Sigmoid colon (tissue), 3 donors: ENCODE measurements at regions not wholly inside any gene's neighbourhood (a gene's known extent, or its start where the extent isn't known, plus 50 kb on each side); places are given as distances from the start of the nearest gene placed in this dataset.
"Not testable (repeated sequence)": the region's sequence is repeated elsewhere in the genome, so short reads cannot be mapped to it uniquely, and the experiment has no call there.

Experiments used
- POLR2A ChIP-seq, 2 donors: fragments of 450-650 bp; IDR thresholded peaks; one replicate each; pipeline ENCODE4 v1.6.1; 2016; ENCODE audit warnings: antibody characterized with exemption in 2 of 2, mild to moderate bottlenecking in 2 of 2, moderate library complexity in 2 of 2
- TF ChIP-seq, protein P1 (sequence below), 4 experiments: fragments of 450-650 bp in 3 of 4; fragments of 200-600 bp in 1 of 4; IDR thresholded peaks; one replicate each; pipeline ENCODE4 v1.5.1; 2016 to 2019; ENCODE audit warnings: antibody characterized with exemption in 4 of 4, mild to moderate bottlenecking in 3 of 4, moderate library complexity in 2 of 4

DNA sequence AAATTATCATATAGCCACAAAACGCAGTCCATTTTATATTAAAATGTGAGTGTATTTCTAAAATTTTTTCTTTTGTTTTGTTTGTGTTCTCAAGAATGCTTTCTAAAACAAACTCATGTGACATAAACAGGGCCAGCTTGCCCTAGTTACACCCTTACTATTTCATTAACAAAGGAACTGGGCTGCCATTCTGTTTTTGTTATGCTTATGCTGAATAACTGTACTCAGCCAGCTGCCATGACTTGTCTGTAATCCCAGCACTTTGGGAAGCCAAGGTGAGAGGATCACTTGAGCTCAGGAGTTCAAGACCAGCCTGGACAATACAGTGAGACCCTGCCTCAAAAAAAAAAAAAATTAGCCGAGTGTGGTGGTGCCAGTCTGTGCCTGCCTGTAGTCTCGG lies 66.0 kb upstream of the TMED7 start:
- TF ChIP-seq, protein P1, sequence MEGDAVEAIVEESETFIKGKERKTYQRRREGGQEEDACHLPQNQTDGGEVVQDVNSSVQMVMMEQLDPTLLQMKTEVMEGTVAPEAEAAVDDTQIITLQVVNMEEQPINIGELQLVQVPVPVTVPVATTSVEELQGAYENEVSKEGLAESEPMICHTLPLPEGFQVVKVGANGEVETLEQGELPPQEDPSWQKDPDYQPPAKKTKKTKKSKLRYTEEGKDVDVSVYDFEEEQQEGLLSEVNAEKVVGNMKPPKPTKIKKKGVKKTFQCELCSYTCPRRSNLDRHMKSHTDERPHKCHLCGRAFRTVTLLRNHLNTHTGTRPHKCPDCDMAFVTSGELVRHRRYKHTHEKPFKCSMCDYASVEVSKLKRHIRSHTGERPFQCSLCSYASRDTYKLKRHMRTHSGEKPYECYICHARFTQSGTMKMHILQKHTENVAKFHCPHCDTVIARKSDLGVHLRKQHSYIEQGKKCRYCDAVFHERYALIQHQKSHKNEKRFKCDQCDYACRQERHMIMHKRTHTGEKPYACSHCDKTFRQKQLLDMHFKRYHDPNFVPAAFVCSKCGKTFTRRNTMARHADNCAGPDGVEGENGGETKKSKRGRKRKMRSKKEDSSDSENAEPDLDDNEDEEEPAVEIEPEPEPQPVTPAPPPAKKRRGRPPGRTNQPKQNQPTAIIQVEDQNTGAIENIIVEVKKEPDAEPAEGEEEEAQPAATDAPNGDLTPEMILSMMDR (IDR thresholded peaks at IDR 0.05), result not testable (repeated sequence)
- not testable (repeated sequence) for TF ChIP-seq POLR2A (IDR thresholded peaks at IDR 0.05)
